NCI-H128 (cell line): ENCODE measurements at regions not wholly inside any gene's neighbourhood (a gene's known extent, or its start where the extent isn't known, plus 50 kb on each side); places are given as distances from the start of the nearest gene placed in this dataset.
"Not testable (repeated sequence)": the region's sequence is repeated elsewhere in the genome, so short reads cannot be mapped to it uniquely, and the experiment has no call there.

ENCODE experiments used
- DNase-seq: peaks from one replicate; lab custom pipeline; 2025; ENCODE audit not compliant: unreplicated experiment; lab: John Stamatoyannopoulos, UW

DNA sequence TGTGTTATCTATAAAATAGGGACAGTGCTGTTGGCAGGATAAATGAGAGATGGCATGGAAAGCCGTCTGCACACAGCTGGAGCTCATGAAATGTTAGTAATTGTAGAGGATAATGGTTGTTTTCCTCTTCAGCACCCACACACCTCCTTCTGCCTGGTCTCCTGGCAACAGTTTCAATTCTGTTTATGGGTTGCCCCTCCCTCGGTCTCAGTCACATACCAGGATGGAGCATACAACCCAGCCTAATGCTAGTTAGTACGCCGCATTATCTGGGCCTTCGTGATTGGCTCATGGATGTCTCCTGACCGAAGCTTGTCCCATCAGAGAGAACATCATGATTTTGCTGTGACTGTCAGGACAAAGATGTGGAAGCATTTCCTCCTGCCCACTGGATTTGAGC lies 126.2 kb upstream of the WSCD1 start:
- DNase-seq: no peak

DNA sequence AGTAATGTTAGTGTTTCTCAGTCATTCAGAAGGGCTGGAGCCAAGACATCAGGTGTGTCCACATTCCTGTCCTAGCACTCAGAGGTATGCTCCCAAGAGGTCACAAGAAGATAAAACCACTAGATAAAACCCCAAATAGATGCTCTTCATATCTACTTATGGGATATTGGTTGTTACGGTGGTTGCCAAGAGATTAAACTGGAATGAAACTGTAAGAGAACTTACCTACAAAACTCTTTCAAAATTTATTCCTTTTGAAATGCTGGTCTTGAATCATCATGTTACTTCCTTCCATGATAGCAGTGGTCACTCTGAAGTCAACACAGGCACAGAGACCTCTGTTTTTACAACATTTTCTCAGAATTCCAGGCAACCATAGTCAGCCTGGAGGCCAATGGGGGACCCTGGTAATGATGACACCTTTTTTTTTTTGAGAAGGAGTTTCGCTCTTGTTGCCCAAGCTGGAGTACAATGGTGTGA lies 122.4 kb upstream of the WSCD1 start:
- DNase-seq: no peak

DNA sequence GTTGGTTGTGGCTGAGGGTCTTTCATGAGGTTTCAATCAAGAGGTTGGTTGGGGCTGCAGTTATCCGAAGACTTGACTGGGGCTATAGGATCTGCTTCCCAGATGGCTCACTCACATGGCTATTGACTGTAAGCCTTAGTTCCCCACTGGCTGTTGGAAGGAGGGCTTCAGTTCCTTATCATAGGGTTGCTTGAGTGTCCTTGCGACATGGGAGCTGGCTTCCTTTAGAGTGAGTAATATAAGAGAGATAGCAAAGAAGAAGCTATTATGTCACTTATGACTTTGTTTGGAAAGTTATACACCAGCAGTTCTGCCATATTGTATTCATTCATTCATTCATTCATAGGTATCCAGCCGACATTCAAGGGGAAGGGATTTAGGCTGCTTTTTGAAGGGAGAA lies 121.4 kb upstream of the WSCD1 start:
- no peak for DNase-seq

DNA sequence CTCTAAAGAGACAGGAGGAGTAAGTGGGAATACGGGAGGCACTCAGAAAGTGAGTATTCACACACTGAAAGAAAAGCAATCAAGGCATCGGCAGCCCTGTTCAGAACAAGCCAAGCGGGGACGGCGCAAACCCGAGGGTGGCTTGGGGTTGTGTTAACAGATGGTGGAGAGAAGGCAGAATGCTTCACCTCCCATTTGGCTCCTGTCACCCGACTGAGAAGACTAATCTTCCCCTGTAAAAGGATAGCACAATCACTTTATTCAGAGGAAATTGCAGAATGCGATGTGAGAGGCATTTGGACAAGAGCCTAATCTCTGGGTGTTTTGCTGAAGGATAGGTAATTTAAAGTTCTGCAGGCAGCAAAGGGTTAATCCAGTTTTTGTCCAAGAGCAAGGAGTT lies 119.3 kb upstream of the WSCD1 start:
- DNase-seq: no peak

DNA sequence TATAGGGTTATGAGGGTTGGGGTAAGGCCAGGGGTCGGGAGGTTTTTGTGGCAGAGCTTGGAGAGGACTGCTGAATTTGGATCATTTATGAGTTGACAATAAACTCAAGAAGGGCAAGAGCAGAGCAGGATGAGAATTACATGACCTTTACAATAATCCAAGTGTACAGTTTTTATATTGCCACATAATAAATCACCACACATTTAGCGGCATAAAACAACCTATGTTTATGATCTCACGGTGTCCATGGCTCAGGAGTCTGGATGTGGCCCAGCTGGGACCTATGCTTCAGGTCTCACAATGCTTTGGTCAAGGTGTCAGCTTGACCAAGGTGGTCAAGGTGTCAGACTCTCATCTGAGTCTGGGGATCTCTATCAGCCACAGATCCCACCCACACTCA lies 118.3 kb upstream of the WSCD1 start:
- DNase-seq: no peak

DNA sequence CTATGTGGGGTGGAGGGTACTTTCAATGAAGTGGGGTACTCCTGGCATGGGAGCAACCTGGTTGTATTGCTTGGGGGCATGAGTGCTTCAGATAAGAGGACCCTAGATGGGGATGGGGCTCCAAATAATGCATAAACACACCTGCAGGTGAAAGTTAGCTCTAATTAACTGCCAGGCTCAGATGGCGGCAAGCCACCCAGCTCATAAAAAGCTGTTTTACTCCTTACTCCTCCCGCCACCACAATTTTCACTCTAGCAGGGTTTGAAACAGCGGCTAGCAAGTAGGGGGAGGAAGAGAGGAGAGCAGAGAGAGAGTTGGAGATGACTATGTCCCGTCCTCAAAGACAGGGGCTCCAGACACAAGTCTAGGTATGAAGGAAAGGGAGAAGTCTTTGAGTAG lies 117.7 kb upstream of the WSCD1 start:
- DNase-seq: no peak

DNA sequence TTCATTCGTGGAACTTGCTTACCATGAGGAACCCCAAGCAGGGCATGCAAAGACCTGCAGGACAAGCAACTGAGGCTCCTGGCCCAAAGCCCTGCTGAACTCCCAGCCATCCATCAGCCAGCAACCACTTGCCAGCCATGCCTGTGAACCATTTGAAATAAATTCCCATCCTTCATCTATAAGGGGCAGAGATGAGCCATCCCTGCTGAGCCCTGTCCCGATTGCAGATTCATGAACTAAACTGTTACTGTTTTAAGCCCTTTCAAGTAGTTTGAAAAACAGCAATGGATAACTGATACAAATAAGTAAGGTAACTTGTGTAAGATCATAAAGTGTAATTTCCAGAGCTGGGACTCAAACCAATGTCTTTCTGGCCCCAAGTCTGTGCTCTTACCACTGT lies 114.4 kb upstream of the WSCD1 start:
- DNase-seq: no peak

DNA sequence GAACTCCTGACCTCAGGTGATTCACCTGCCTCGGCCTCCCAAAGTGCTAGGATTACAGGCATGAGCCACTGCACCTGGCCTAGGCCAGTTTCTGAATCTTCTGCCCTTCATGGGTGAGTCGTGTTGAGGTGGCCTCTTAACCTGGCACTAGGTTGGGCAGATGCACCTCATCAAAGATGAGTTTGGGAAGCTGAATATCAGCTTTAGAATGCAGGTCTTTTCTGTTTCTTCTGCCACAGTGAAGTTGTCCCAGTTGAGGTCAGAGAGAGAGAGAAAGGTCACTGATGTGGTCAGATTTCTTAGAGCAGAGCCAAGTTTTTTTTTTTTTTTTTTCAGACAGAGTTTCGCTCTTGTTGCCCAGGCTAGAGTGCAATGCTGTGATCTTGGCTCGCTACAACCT lies 111.3 kb upstream of the WSCD1 start:
- no peak for DNase-seq

DNA sequence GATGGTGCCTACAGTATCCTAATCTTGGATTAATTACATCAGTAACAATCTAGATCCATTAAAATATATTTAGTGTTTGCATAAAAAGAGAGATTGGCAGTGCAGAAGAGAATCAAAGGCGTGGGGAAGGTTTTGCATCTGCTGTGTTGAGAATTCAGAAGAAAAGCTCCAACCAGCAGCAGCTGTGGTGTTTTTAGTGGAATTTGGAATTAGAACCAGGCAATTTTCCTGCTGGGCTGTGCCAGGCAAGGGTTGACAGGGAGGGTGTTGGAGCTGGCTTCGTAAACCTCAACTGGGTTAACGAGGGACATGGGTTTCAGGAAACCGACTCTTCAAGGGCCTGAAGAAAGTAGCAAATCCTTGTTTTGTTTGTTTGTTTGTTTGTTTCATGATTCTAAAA lies 107.8 kb upstream of the WSCD1 start:
- no peak for DNase-seq

DNA sequence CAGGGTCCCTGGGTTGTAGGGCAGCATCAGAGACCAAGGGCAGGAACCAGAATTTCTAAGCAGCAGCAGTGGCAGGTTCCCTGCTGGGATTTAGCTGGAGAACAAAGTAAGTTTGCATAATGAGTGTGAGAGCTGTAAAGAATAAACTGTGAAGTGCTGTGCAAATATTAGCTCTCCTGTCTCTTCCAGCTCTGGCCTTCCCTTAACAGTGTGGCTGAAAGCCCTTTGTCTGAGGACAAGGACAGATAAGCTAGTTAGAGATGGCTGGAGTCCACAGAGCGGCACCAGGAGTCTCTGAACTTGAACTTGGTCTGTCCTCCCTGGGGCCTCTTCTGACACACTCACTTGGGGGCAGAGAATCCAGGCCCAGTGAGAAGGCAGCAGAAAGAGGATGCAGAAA lies 98.2 kb upstream of the WSCD1 start:
- no peak for DNase-seq

DNA sequence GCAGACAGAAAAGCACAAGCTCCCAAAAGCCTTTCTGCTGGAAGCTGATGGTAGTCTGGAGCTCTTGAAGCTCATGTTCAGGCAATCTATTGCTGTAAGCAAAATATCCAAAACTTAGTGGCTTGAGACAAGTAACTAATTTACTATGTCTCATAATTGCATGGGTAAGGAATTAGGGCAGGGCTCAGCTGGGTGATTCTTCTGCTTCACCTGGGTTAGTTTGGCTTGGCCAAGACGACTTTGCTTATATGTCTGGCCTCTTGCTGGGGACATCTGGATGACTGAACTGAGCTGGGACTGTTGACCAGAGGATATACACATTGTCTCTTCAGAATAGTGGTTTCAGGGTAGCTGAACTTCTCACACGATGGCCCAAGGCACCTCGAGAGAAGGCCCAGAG lies 96.8 kb upstream of the WSCD1 start:
- no peak for DNase-seq

DNA sequence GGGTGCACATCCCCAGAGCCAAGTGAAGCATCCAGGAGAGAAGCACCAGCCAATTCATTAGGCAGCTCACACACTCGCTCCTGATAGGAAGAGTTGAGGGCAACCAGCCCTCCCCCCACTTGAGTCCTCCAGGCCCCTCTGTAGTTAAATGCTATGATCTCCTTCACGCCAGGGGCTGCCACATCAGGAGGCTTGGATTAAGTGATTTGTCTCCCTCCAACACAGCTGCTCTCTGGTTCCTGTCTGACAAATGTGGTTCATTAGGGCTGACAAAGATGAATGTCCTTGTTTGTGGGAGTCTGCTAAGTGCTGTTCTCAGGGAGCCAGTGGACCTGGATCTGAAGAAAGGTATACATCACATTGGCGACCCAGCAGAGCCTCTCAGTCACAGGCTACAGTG lies 94.5 kb upstream of the WSCD1 start:
- DNase-seq: no peak

DNA sequence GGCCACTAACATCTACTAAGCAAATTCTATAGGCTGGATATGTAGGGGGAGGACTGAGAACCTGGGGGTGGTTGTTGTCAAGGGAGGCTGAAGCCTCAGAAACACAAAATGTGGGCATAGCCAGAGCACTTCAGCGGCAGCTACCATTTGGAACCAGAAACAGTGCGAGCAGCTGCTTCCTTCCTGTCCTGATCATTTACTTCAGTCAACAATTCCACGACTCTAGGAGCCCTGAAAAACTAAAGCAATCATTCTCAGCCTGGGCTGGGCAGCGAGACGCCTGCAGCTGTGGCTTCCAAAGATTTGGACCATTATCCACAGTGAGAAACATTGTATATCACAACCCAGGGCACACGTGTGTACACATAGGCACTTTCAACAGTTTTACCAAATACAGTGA lies 93.9 kb upstream of the WSCD1 start:
- no peak for DNase-seq

DNA sequence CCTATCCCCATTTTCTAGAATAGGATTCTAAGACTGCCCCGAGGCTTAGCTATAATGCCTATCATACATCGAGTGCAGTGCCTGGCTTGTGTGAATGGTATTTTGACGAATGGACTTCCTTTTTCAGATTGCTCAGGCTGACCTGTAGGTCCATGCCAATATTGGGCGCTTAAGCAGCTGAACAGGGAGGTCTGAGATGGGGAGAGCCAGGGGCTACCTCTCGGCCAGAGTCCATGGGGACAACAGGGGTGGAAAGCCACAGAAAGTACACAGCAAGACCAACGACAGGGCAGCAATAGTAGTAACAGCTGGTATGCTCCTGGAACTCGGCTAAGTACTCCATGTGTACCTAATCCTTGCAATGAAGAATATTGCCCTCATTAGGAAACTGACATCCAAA lies 91.7 kb upstream of the WSCD1 start:
- DNase-seq: no peak

DNA sequence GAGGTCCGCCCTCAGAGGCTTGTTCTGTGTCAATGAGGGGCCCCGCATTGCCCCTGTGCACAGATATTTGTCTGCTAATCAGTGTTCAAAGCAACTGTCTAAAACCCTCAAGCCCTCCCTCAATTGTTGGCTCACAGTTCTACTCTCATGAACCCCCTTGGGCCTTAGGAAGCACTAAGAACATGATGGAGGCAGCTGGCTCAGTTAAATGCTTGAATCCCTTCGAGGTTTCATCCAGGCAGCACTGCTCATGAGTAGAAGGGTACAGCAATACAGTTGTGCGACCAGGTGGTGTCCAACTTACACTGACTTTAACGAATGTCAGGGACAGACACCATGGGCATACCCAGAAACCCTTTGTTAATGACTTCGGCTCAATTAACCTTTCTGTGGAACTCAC lies 89.2 kb upstream of the WSCD1 start:
- DNase-seq: no peak

DNA sequence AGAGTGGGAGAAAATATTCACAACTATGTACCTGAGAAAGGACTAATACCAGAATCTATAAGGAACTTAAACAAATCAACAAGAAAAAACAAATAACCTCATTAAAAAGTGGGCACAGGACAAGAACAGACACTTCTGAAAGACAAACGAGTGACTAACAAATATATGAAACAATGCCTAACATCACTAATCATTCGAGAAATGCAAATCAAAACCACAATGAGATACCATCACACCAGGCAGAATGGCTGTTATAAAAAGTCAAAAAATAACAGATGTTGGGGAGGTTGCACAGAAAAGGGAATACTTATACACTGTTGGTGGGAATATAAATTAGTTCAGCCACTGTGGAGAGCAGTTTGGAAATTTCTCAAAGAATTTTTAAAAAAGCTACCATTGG lies 83.5 kb upstream of the WSCD1 start:
- no peak for DNase-seq

DNA sequence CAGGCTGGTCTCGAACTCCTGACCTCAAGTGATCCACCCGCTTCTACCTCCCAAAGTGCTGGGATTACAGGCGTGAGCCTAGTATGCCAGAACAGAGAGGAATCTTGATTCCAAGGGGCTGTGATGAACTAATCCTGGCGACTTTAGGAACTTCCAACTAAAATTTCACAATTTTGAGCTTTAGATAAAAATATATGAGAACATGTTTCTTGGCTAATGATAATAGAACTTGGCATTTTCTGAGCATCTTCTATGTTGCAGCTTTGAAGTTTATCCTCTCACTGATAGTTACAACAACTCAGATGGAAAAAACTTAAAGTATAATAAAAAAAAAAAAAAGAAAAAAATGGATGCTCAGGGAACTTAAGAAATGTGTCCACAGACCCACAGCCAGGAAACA lies 69.8 kb upstream of the WSCD1 start:
- no peak for DNase-seq

DNA sequence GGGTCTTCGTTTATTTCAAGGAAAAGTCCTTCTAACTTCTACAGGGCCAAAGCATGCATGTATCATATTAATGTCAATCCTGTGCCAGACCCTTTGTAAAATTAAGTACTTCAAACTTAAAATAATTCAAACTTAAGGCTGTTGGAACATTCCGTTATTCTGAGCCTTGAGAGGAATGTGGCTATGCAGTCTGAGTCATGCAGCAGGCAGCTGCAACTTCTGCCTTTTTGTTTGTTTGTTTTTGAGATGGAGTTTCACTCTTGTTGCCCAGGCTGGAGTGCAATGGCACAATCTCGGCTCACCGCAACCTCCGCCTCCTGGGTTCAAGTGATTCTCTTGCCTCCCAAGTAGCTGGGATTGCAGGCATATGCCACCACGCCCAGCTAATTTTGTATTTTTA lies 67.0 kb upstream of the WSCD1 start:
- not testable (repeated sequence) for DNase-seq

DNA sequence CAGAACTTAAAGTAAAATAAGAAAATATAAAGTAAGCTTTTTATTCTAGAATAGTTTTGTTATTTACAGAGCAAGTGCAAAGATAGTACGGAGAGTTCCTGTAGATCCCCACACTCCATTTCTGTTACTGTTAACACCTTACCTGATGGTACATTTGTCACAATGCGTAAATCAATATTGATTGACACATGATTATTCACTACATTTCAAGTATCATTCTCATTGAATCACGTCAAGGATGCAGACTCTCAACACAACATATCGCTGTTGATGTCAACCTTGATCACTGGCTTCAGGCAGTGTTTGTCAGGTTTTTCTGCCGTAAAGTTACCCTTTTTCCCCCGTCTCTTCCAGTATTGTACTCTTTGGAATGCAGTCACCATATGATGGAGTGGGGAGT lies 64.2 kb upstream of the WSCD1 start:
- DNase-seq: no peak

DNA sequence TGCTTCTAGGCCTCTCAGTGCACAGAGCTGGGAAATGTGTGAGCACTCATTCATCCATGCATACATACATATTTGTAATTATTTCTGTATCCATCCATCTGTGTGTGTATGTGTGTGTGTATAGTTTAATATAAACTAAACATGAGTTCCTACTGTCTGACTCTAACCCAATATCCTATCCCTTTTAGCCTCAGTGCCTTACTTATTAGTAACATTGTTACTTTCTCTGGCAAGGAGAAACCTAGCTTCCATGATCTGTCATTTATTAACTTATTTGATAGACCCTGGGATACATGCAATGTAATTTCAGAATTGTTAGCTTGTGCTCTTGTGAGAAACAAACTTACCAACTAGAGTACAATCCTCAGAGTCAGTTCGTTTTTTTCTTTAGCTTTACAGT lies 59.0 kb upstream of the WSCD1 start:
- DNase-seq: no peak

DNA sequence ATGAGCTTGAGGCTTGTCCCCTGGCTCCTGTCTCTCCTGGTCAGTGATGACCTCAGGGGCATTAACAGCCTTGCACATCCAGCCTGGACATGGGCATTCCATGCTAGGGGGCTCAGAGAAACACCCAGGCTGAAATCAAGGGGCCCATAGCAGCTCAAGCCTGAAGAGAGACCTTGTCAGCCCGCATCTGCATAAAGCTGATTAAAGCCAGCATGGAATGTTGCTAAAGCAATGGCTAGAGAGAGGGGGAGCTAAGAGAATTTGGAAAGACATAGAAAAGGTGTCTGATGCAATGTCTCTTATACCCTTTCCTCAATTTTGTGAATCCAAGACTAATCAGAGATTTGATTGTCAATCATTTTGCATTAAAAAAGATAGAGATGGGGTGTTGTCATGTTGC lies 51.4 kb upstream of the WSCD1 start:
- no peak for DNase-seq

DNA sequence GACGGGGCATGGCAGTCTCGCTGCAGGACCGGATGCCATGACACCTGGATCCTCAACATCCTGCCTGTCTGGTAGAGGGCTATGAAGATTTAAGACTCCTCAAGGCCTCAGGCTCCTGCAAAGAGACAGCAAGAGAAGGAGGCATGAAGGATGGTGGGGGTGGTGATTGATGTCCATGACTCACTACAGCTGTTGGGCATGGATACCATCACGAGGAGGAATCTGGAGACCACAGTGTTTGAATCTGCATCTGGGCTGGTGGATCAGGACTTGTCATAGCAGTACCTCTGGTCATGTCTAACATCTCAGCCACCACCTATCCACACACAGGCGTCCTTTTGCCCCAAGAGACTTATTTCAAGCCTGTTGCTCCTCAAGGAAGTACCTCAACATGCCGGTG lies 50.2 kb upstream of the WSCD1 start:
- no peak for DNase-seq

DNA sequence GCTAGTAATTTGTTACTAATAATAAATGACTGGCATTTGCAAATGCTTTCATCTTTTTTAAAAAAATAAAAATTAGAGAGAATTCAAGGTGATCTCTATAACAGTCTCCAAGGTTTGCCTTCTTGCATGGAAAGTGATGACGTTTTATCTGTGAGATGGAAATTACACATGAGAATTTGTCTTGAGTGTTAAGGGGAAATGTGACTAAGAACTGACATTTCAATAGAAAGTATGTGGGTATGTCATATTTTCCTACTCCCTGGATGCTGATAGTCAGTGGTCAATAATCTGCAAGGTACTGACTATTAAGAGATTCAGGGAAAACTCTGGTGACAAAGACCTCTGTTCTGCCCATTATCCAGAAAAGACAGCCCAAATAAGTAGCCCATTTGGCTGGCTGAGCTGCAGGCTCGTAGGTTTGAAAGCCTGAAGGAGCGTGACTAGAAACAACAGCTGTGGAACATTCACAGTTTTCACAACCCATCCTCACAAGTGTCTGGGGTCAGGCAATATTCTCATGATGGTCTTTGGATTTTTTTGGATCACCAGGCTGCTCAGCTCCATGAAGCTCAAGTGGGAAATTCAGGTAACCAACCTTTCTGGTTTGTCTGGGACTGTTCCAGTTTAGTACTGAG lies 49.7 kb upstream of the WSCD1 start:
- no peak for DNase-seq
